ENCODE measurements at regions not wholly inside any gene's neighbourhood (a gene's known extent, or its start where the extent isn't known, plus 50 kb on each side); places are given as distances from the start of the nearest gene placed in this dataset.

- H3K4me1 Mint-ChIP-seq (ENCODE audit: unreplicated experiment), result no peaks in the 10 kb centered on the region
- no peak overlapping the region for H3K27ac Mint-ChIP-seq (ENCODE audit: unreplicated experiment)
Observed at GRCh38 chr2:16186661-16187481, 246.5 kb downstream of the MYCN start.

GRCh38 chr2:16185801-16186272, 245.5 kb downstream of the MYCN start:
- no peaks in the 10 kb centered on the region for H3K27me3 Mint-ChIP-seq (ENCODE audit: unreplicated experiment)

More at GRCh38 chr2:16186661-16187481, 246.5 kb downstream of the MYCN start:
- no peak for TF ChIP-seq CTCF (IDR thresholded peaks at IDR 0.05; ENCODE audit: unreplicated experiment)
- no peaks in the 10 kb centered on the region for H3K9me3 Mint-ChIP-seq (ENCODE audit: unreplicated experiment)
- H3K4me3 Mint-ChIP-seq (ENCODE audit: unreplicated experiment), result no peak overlapping the region
- DNase-seq (ENCODE audit: low spot score), result no peak
- H3K27me3 Mint-ChIP-seq (ENCODE audit: unreplicated experiment), result no peaks in the 10 kb centered on the region
- H3K36me3 Mint-ChIP-seq (ENCODE audit: low read depth, unreplicated experiment), result no peaks in the 10 kb centered on the region

GRCh38 chr2:16184945-16185660, 244.8 kb downstream of the MYCN start:
- no peak for TF ChIP-seq CTCF (IDR thresholded peaks at IDR 0.05; ENCODE audit: unreplicated experiment)
- H3K27me3 Mint-ChIP-seq (ENCODE audit: unreplicated experiment), result no peaks in the 10 kb centered on the region
- H3K4me1 Mint-ChIP-seq (ENCODE audit: unreplicated experiment), result peaks cover 12% of the 10 kb centered on the region
- H3K4me3 Mint-ChIP-seq (ENCODE audit: unreplicated experiment), result no peak overlapping the region
- H3K9me3 Mint-ChIP-seq (ENCODE audit: unreplicated experiment), result no peaks in the 10 kb centered on the region
- no peak for DNase-seq (ENCODE audit: low spot score)
- H3K36me3 Mint-ChIP-seq (ENCODE audit: low read depth, unreplicated experiment), result no peaks in the 10 kb centered on the region
- no peak overlapping the region for H3K27ac Mint-ChIP-seq (ENCODE audit: unreplicated experiment)

More at GRCh38 chr2:16185801-16186272, 245.5 kb downstream of the MYCN start:
- H3K4me3 Mint-ChIP-seq (ENCODE audit: unreplicated experiment), result no peak overlapping the region
- no peak for TF ChIP-seq CTCF (IDR thresholded peaks at IDR 0.05; ENCODE audit: unreplicated experiment)
- H3K36me3 Mint-ChIP-seq (ENCODE audit: low read depth, unreplicated experiment), result no peaks in the 10 kb centered on the region
- peaks cover 5% of the 10 kb centered on the region for H3K4me1 Mint-ChIP-seq (ENCODE audit: unreplicated experiment)
- DNase-seq (ENCODE audit: low spot score), result no peak
- no peaks in the 10 kb centered on the region for H3K9me3 Mint-ChIP-seq (ENCODE audit: unreplicated experiment)
- no peak overlapping the region for H3K27ac Mint-ChIP-seq (ENCODE audit: unreplicated experiment)

GRCh38 chr2:16184341-16184890, 244.1 kb downstream of the MYCN start:
- no peak for DNase-seq (ENCODE audit: low spot score)
- no peaks in the 10 kb centered on the region for H3K27me3 Mint-ChIP-seq (ENCODE audit: unreplicated experiment)
- H3K27ac Mint-ChIP-seq (ENCODE audit: unreplicated experiment), result no peak overlapping the region
- no peaks in the 10 kb centered on the region for H3K36me3 Mint-ChIP-seq (ENCODE audit: low read depth, unreplicated experiment)
- TF ChIP-seq CTCF (IDR thresholded peaks at IDR 0.05; ENCODE audit: unreplicated experiment), result no peak
- no peak overlapping the region for H3K4me3 Mint-ChIP-seq (ENCODE audit: unreplicated experiment)
- H3K4me1 Mint-ChIP-seq (ENCODE audit: unreplicated experiment), result peaks cover 19% of the 10 kb centered on the region
- H3K9me3 Mint-ChIP-seq (ENCODE audit: unreplicated experiment), result no peaks in the 10 kb centered on the region

Data from endothelial cell (in vitro differentiated cells).